Gastrocnemius medialis (tissue), 4 donors: ENCODE measurements at regions not wholly inside any gene's neighbourhood (a gene's known extent, or its start where the extent isn't known, plus 50 kb on each side); places are given as distances from the start of the nearest gene placed in this dataset.

ENCODE experiments used
- ATAC-seq, 2 donors: fragments of 150-250 bp; one replicate each; pipeline ENCODE4 v1.9.1; 2016
- DNase-seq, 2 donors: peaks; one replicate each; pipeline ENCODE4 v3.0.0-alpha.2; 2019
- H3K27ac ChIP-seq, 4 donors: fragments of 200-600 bp; sonication (generic); 1 replicate in 1 of 4; 2 replicates in 3 of 4; pipeline ENCODE4 v1.5.1; 2016 to 2018; ENCODE audit warnings: mild to moderate bottlenecking in 2 of 4, moderate library complexity in 1 of 4
- H3K27me3 ChIP-seq, 3 donors: fragments of 200-600 bp; sonication (generic) in 2 of 3; 1 replicate in 1 of 3; 2 replicates in 2 of 3; pipeline versions ENCODE4 v1.5.1 to v1.6.0; 2016 to 2019; ENCODE audit warnings: mild to moderate bottlenecking in 1 of 3, moderate library complexity in 1 of 3
- H3K36me3 ChIP-seq, 2 donors: fragments of 200-600 bp; sonication (generic) in 1 of 2; one replicate each; pipeline ENCODE4 v1.5.1; 2017 to 2018
- H3K4me1 ChIP-seq, 2 donors: fragments of 200-600 bp; sonication (generic) in 1 of 2; one replicate each; pipeline ENCODE4 v1.5.1; 2016 to 2017; ENCODE audit warnings: mild to moderate bottlenecking in 2 of 2
- H3K4me3 ChIP-seq, 4 donors: fragments of 200-600 bp; sonication (generic) in 3 of 4; 1 replicate in 1 of 4; 2 replicates in 3 of 4; pipeline ENCODE4 v1.5.1; 2016 to 2019; ENCODE audit warnings: mild to moderate bottlenecking in 2 of 4
- H3K9me3 ChIP-seq, 3 donors: fragments of 200-600 bp; sonication (generic) in 2 of 3; 1 replicate in 1 of 3; 2 replicates in 2 of 3; pipeline ENCODE4 v1.5.1; 2016 to 2019
- POLR2A ChIP-seq, 2 donors: fragments of 450-650 bp; IDR thresholded peaks; one replicate each; pipeline ENCODE4 v1.6.1; 2017; ENCODE audit warnings: antibody characterized with exemption in 2 of 2, mild to moderate bottlenecking in 2 of 2, moderate library complexity in 2 of 2
- in situ Hi-C, 4 donors: fragments of 200-750 bp; cut with MboI; loops; one replicate each; pipeline versions ENCODE4 v1.15.0 to v1.8.0; 2017; ENCODE audit warnings: low sequenced_read_pairs in 4 of 4
- intact Hi-C: fragments of 100-400 bp; cut with DNase I; formaldehyde crosslinking; loops from one replicate; pipeline ENCODE4 v1.15.1; 2023; ENCODE audit warnings: low total_unique reads
- TF ChIP-seq, protein P1 (sequence below), 5 experiments: fragments of 450-650 bp in 3 of 5; fragments of 200-600 bp in 2 of 5; sonication (generic) in 2 of 5; IDR thresholded peaks in 4 of 5; conservative IDR thresholded peaks in 1 of 5; 1 replicate in 4 of 5; 2 replicates in 1 of 5; pipeline ENCODE4 v1.5.1; 2016 to 2019; ENCODE audit warnings: antibody characterized with exemption in 5 of 5, mild to moderate bottlenecking in 3 of 5, moderate library complexity in 3 of 5

DNA sequence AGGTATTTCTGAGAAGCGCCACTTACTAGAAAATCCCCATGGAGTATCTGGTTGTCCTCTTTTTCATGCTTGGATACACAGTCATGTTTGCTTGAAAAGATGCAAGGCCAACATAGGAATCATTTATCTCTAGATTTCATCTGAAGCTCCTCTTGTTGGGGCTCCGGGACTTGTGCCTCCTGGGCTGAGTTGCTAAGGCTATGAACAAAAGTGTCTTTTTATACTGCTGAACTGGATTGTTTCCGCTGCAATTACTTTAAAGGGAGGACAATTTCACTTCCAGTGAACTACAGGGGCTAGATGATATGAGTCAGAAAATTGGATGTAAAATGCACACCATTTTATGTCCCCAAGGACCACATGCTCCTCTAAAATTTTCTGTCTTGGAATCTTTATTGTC lies 114.1 kb downstream of the TNFSF13B start:
- intact Hi-C loops (no loop called here), in situ Hi-C loops (no loop called here)
- Histone ChIP-seq H3K9me3 (no peaks in the 10 kb centered on the region), H3K4me3 (no peak overlapping the region), H3K36me3 (no peaks in the 10 kb centered on the region), H3K27ac (no peak overlapping the region), H3K4me1 (no peaks in the 10 kb centered on the region), H3K27me3 (no peaks in the 10 kb centered on the region)
- ATAC-seq, result no peak
- no peak for DNase-seq
- no peak for TF ChIP-seq POLR2A (IDR thresholded peaks at IDR 0.05)
- TF ChIP-seq, protein P1, sequence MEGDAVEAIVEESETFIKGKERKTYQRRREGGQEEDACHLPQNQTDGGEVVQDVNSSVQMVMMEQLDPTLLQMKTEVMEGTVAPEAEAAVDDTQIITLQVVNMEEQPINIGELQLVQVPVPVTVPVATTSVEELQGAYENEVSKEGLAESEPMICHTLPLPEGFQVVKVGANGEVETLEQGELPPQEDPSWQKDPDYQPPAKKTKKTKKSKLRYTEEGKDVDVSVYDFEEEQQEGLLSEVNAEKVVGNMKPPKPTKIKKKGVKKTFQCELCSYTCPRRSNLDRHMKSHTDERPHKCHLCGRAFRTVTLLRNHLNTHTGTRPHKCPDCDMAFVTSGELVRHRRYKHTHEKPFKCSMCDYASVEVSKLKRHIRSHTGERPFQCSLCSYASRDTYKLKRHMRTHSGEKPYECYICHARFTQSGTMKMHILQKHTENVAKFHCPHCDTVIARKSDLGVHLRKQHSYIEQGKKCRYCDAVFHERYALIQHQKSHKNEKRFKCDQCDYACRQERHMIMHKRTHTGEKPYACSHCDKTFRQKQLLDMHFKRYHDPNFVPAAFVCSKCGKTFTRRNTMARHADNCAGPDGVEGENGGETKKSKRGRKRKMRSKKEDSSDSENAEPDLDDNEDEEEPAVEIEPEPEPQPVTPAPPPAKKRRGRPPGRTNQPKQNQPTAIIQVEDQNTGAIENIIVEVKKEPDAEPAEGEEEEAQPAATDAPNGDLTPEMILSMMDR (IDR thresholded peaks at IDR 0.05 in 4 of 5, conservative IDR thresholded peaks at IDR 0.05 in 1 of 5), result no peak

DNA sequence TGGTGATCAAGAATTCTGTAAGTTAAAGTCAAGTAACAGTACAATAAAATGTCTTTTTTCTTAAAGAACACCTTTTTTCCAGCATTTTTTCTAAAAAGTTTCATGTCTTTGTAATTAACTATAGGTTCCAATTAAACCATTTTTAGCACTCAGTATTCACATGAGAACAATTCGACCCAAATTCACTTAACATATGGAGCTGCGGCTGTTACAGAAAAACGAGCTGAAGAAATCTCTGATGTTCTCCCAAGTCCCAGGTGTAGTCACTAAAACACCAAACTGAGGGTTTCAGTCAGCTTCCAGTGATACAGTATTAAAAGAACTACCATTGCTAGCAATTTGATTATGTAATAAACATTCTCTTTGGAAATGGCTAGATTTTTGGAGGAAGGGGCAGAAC lies 117.6 kb downstream of the TNFSF13B start:
- DNase-seq (no peak), ATAC-seq (no peak)
- intact Hi-C loops, result no loop called here
- Histone ChIP-seq H3K27ac (no peak overlapping the region), H3K27me3 (no peaks in the 10 kb centered on the region), H3K36me3 (no peaks in the 10 kb centered on the region), H3K4me1 (no peaks in the 10 kb centered on the region), H3K4me3 (no peak overlapping the region), H3K9me3 (no peaks in the 10 kb centered on the region)
- TF ChIP-seq, protein P1 (IDR thresholded peaks at IDR 0.05 in 4 of 5, conservative IDR thresholded peaks at IDR 0.05 in 1 of 5), result no peak
- no peak for TF ChIP-seq POLR2A (IDR thresholded peaks at IDR 0.05)
- in situ Hi-C loops, result no loop called here

DNA sequence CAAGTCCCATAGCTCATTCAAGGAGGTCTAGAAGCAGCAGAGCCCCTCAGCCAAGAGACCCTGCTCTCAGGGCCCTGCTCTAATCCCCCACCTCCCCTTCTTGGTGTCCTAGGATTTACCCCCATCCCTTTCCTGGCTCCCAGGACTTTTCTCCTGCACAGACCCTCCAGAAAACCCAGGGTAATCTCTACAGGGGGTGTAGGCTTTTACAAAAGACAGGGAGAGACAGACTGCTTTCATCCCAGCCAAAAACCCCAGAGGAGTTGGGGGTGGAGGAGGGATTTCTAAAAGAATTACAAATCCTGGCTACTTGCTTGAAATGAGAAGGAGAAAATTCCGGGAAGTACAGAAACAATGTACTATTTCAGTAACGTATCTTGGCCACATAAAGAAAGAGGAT lies 133.3 kb downstream of the TNFSF13B start:
- ATAC-seq (no peak), DNase-seq (no peak)
- Histone ChIP-seq H3K4me3 (no peak overlapping the region), H3K4me1 (no peaks in the 10 kb centered on the region), H3K36me3 (no peaks in the 10 kb centered on the region), H3K27ac (no peak overlapping the region), H3K9me3 (no peaks in the 10 kb centered on the region), H3K27me3 (no peaks in the 10 kb centered on the region)
- in situ Hi-C loops, result no loop called here
- intact Hi-C loops, result no loop called here
- TF ChIP-seq POLR2A (IDR thresholded peaks at IDR 0.05), result no peak
- TF ChIP-seq, protein P1 (IDR thresholded peaks at IDR 0.05 in 4 of 5, conservative IDR thresholded peaks at IDR 0.05 in 1 of 5), result no peak

DNA sequence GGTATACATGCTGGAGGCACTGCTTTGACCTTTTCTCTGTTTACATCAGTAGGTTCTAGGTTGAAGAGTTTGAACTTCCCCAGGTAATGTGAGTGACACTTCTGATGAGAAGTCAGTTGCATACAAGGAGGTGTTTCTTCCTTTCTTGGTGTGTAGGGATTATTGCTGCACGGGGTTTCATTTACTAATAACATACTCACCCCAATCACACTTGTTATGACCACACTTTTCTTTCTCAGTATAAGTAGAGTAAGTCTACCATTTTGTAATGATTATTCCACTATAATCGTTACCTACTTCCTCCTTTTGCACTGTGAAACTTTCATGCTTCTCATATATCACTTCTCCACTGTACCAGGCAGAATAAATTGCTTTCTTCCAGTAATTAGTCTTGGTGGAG lies 138.0 kb downstream of the TNFSF13B start:
- Histone ChIP-seq H3K9me3 (no peaks in the 10 kb centered on the region), H3K4me3 (no peak overlapping the region), H3K4me1 (no peaks in the 10 kb centered on the region), H3K27ac (no peak overlapping the region), H3K27me3 (no peaks in the 10 kb centered on the region), H3K36me3 (no peaks in the 10 kb centered on the region)
- TF ChIP-seq, protein P1 (IDR thresholded peaks at IDR 0.05 in 4 of 5, conservative IDR thresholded peaks at IDR 0.05 in 1 of 5), result no peak
- TF ChIP-seq POLR2A (IDR thresholded peaks at IDR 0.05), result no peak
- in situ Hi-C loops, result no loop called here
- no peak for ATAC-seq
- intact Hi-C loops, result no loop called here
- no peak for DNase-seq

DNA sequence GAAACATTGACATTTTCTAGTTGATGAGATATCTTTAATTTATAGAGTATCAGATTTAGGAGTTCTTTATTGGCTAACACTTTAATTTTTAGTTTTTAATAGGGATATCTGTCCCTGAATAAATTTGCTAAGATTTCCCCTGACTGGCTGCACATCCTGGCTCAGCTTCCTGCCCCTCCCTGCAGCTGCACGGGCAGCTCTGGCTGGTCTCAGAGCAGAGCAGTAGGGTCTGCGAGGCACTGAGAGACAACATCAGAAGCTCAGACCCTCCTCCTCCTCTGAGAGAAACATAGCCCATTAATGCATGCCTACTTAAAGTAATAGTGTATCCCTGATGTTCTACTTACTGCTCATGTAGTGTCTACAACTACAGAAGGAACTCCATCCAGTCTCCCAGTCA lies 139.2 kb downstream of the TNFSF13B start:
- H3K9me3 ChIP-seq, result no peaks in the 10 kb centered on the region
- ATAC-seq, result no peak
- H3K27ac ChIP-seq, result no peak overlapping the region
- no peak for TF ChIP-seq POLR2A (IDR thresholded peaks at IDR 0.05)
- TF ChIP-seq, protein P1 (IDR thresholded peaks at IDR 0.05 in 4 of 5, conservative IDR thresholded peaks at IDR 0.05 in 1 of 5), result no peak
- DNase-seq, result no peak
- in situ Hi-C loops, result no loop called here
- H3K27me3 ChIP-seq, result no peaks in the 10 kb centered on the region
- no peaks in the 10 kb centered on the region for H3K36me3 ChIP-seq
- H3K4me1 ChIP-seq, result no peaks in the 10 kb centered on the region
- H3K4me3 ChIP-seq, result no peak overlapping the region
- intact Hi-C loops, result no loop called here
